A673 (cell line): ENCODE measurements at regions not wholly inside any gene's neighbourhood (a gene's known extent, or its start where the extent isn't known, plus 50 kb on each side); places are given as distances from the start of the nearest gene placed in this dataset.

Experiments
- BruUV-seq: library from RNA; stranded (reverse); fragments of 400-500 nt; replicated peaks from 2 replicates; lab custom pipeline; 2021; lab: Mats Ljungman, UMichigan
- CTCF ChIA-PET: fragments of 300-600 bp; sonication (Branson Sonifier 250); formaldehyde crosslinking; loops from one replicate; lab custom pipeline; 2022; ENCODE audit warnings: antibody characterized with exemption; lab: Charles Lee
- POLR2A ChIA-PET: fragments of 300-600 bp; sonication (Branson Sonifier 250); formaldehyde crosslinking; loops from one replicate; lab custom pipeline; 2022; ENCODE audit warnings: antibody characterized with exemption; ENCODE audit not compliant: low non-redundant PET; lab: Charles Lee
- DNase-seq: peaks from one replicate; pipeline ENCODE4 v3.0.0-alpha.2; 2015; ENCODE audit warnings: low spot score
- H3K27ac ChIP-seq: fragments of 200-600 bp; sonication (generic); 2 replicates; pipeline ENCODE4 v1.5.1; 2016; ENCODE audit warnings: mixed run types, low read depth, mild to moderate bottlenecking, mixed read lengths, antibody characterized with exemption, low read length; ENCODE audit not compliant: poor library complexity, severe bottlenecking
- H3K27me3 ChIP-seq: fragments of 200-600 bp; sonication (generic); replicated peaks from 2 replicates; pipeline ENCODE4 v1.6.1; 2017; ENCODE audit warnings: mixed run types, low read depth, mild to moderate bottlenecking, mixed read lengths, antibody characterized with exemption, low read length; ENCODE audit not compliant: insufficient read depth, poor library complexity
- H3K36me3 ChIP-seq: fragments of 200-600 bp; sonication (generic); 2 replicates; pipeline ENCODE4 v1.6.1; 2016; ENCODE audit warnings: mixed run types, mild to moderate bottlenecking, mixed read lengths, antibody characterized with exemption, low read length; ENCODE audit not compliant: insufficient read depth, poor library complexity, severe bottlenecking
- H3K4me1 ChIP-seq: fragments of 200-600 bp; sonication (generic); 2 replicates; pipeline ENCODE4 v1.6.1; 2017; ENCODE audit warnings: mixed run types, mild to moderate bottlenecking, mixed read lengths, antibody characterized with exemption, low read length; ENCODE audit not compliant: insufficient read depth, poor library complexity, severe bottlenecking
- H3K4me3 ChIP-seq: fragments of 200-600 bp; sonication (generic); 2 replicates; pipeline ENCODE4 v1.5.1; 2016; ENCODE audit warnings: low read depth, mixed run types, mild to moderate bottlenecking, mixed read lengths, low read length; ENCODE audit not compliant: poor library complexity, severe bottlenecking
- H3K9me3 ChIP-seq: fragments of 200-600 bp; sonication (generic); 2 replicates; pipeline ENCODE4 v1.6.1; 2016; ENCODE audit warnings: mixed run types, low read depth, mild to moderate bottlenecking, mixed read lengths, antibody characterized with exemption, low read length; ENCODE audit not compliant: poor library complexity, severe bottlenecking
- CTCF ChIP-seq: fragments of 300-800, 200-600 bp; sonication (generic); conservative IDR thresholded peaks from 2 replicates; pipeline ENCODE4 v1.5.1; 2017; ENCODE audit warnings: low read depth, mild to moderate bottlenecking, antibody characterized with exemption, low read length, moderate library complexity, mixed read lengths
- EZH2 ChIP-seq: fragments of 200-600 bp; sonication (generic); IDR thresholded peaks from 2 replicates; pipeline ENCODE4 v1.6.1; 2017; ENCODE audit warnings: borderline replicate concordance, low read depth, mild to moderate bottlenecking, mixed read lengths, antibody characterized with exemption, low read length; ENCODE audit not compliant: poor library complexity, severe bottlenecking
- intact Hi-C: fragments of 100-400 bp; cut with micrococcal nuclease; formaldehyde crosslinking; loops from one replicate; pipeline ENCODE4 v1.10.0; 2022; ENCODE audit not compliant: unreplicated experiment

GRCh38 chr11:116404462-116404798, 368.4 kb downstream of the BUD13 start:
- no TSS peak for BruUV-seq
- ChIA-PET POLR2A (no interaction called here), CTCF (no interaction called here)
- H3K4me1 ChIP-seq: no peaks in the 10 kb centered on the region
- no peak overlapping the region for H3K4me3 ChIP-seq
- intact Hi-C loops: no loop called here
- no peaks in the 10 kb centered on the region for H3K36me3 ChIP-seq
- peaks cover 11% of the 10 kb centered on the region for H3K27me3 ChIP-seq
- no peak for DNase-seq
- TF ChIP-seq EZH2 (no peak), CTCF (no peak)
- H3K27ac ChIP-seq: no peak overlapping the region
- H3K9me3 ChIP-seq: no peaks in the 10 kb centered on the region

- Histone ChIP-seq H3K9me3 (no peaks in the 10 kb centered on the region), H3K27ac (no peak overlapping the region), H3K4me1 (no peaks in the 10 kb centered on the region), H3K4me3 (no peak overlapping the region), H3K36me3 (no peaks in the 10 kb centered on the region), H3K27me3 (peaks cover 11% of the 10 kb centered on the region)
- ChIA-PET CTCF (no interaction called here), POLR2A (interaction anchor here (0.6 kb wide), 1 partner anchor 51 kb away, joined by 5 read pairs; no protein-coding TSS in a partner anchor)
- TF ChIP-seq CTCF: no peak
- no peak for TF ChIP-seq EZH2
- intact Hi-C loops: no loop called here
- no TSS peak for BruUV-seq
- DNase-seq: no peak
Observed at GRCh38 chr11:116403794-116404461, 368.9 kb downstream of the BUD13 start.

- no peaks in the 10 kb centered on the region for H3K4me1 ChIP-seq
- H3K36me3 ChIP-seq: no peaks in the 10 kb centered on the region
- no TSS peak for BruUV-seq
- ChIA-PET POLR2A (no interaction called here), CTCF (no interaction called here)
- no peak for DNase-seq
- intact Hi-C loops: no loop called here
- H3K27me3 ChIP-seq: peaks cover 11% of the 10 kb centered on the region
- no peak for TF ChIP-seq EZH2
- TF ChIP-seq CTCF: no peak
- no peaks in the 10 kb centered on the region for H3K9me3 ChIP-seq
- H3K27ac ChIP-seq: no peak overlapping the region
- H3K4me3 ChIP-seq: no peak overlapping the region
Observed at GRCh38 chr11:116400081-116400480, 372.7 kb downstream of the BUD13 start.
